IMR-90 (cell line): ENCODE measurements at regions not wholly inside any gene's neighbourhood (a gene's known extent, or its start where the extent isn't known, plus 50 kb on each side); places are given as distances from the start of the nearest gene placed in this dataset.

Experiments used
- ATAC-seq: fragments of 200-7000 bp; cut with Tn5 transposase; 2 replicates; pipeline ENCODE4 v1.9.1; 2020; ENCODE audit warnings: low read depth, mild to moderate bottlenecking, moderate library complexity
- BruUV-seq: library from RNA; stranded (reverse); fragments of 400-500 nt; replicated peaks from 2 replicates; lab custom pipeline; 2021; lab: Mats Ljungman, UMichigan
- CTCF ChIA-PET: fragments of 300-600 bp; formaldehyde crosslinking; extraction: SDS; loops from one replicate; lab custom pipeline; 2021; ENCODE audit warnings: antibody characterized with exemption; lab: Yijun Ruan, JAX
- POLR2A ChIA-PET: fragments of 300-600 bp; sonication (Branson Sonifier 250); formaldehyde crosslinking; loops from one replicate; lab custom pipeline; 2022; ENCODE audit warnings: antibody characterized with exemption; ENCODE audit not compliant: unreplicated experiment; lab: Charles Lee
- DNase-seq: peaks from one replicate; pipeline ENCODE4 v3.0.0; 2013
- H2AFZ ChIP-seq: replicated peaks from 2 replicates; pipeline ENCODE3; 2013; ENCODE audit warnings: low read length, mild to moderate bottlenecking; ENCODE audit not compliant: poor library complexity
- H2AK5ac ChIP-seq: 2 replicates; pipeline ENCODE4 v1.6.1; 2013; ENCODE audit warnings: low read depth, low read length, inconsistent platforms
- H2AK9ac ChIP-seq: replicated peaks from 2 replicates; pipeline ENCODE3; 2013; ENCODE audit warnings: mild to moderate bottlenecking, low read depth, low read length, moderate library complexity; ENCODE audit not compliant: poor library complexity
- H2BK120ac ChIP-seq: 2 replicates; pipeline ENCODE4 v1.6.1; 2013; ENCODE audit warnings: low read depth, low read length, inconsistent platforms
- H2BK15ac ChIP-seq: 3 replicates; pipeline ENCODE4 v1.6.1; 2013; ENCODE audit warnings: low read depth, low read length, inconsistent platforms
- H2BK20ac ChIP-seq: 2 replicates; pipeline ENCODE4 v1.6.1; 2013; ENCODE audit warnings: low read depth, mild to moderate bottlenecking, inconsistent platforms, low read length, moderate library complexity
- H2BK5ac ChIP-seq: 2 replicates; pipeline ENCODE4 v1.6.1; 2013; ENCODE audit warnings: mild to moderate bottlenecking, low read depth, low read length, inconsistent platforms; ENCODE audit not compliant: poor library complexity, severe bottlenecking
- H3K14ac ChIP-seq: replicated peaks from 2 replicates; pipeline ENCODE4 v1.6.1; 2013; ENCODE audit warnings: low read depth, low read length, inconsistent platforms
- H3K18ac ChIP-seq: 2 replicates; pipeline ENCODE4 v1.6.1; 2013; ENCODE audit warnings: low read depth, low read length, control low read depth
- H3K23ac ChIP-seq: 2 replicates; pipeline ENCODE4 v1.6.1; 2013; ENCODE audit warnings: low read depth, low read length, inconsistent platforms
- H3K27ac ChIP-seq: 2 replicates; pipeline ENCODE4 v1.5.1; 2013; ENCODE audit warnings: mild to moderate bottlenecking, control low read depth, low read length; ENCODE audit not compliant: insufficient read depth
- H3K27me3 ChIP-seq: 2 replicates; pipeline ENCODE4 v1.6.1; 2013; ENCODE audit warnings: low read length; ENCODE audit not compliant: control insufficient read depth, insufficient read depth
- H3K36me3 ChIP-seq: 2 replicates; pipeline ENCODE4 v1.6.1; 2013; ENCODE audit warnings: low read length, mixed read lengths; ENCODE audit not compliant: control insufficient read depth, insufficient read depth
- H3K4ac ChIP-seq: 2 replicates; pipeline ENCODE4 v1.6.1; 2013; ENCODE audit warnings: low read depth, low read length, inconsistent platforms
- H3K4me1 ChIP-seq: 2 replicates; pipeline ENCODE4 v1.6.1; 2013; ENCODE audit warnings: low read length, mixed read lengths; ENCODE audit not compliant: control insufficient read depth, insufficient read depth
- H3K4me2 ChIP-seq: 2 replicates; pipeline ENCODE4 v1.6.1; 2013; ENCODE audit warnings: low read depth, mild to moderate bottlenecking, control low read depth, low read length, moderate library complexity
- H3K4me3 ChIP-seq: 2 replicates; pipeline ENCODE4 v1.5.1; 2013; ENCODE audit warnings: low read depth, mild to moderate bottlenecking, control low read depth, low read length, moderate library complexity; ENCODE audit not compliant: insufficient read depth
- H3K56ac ChIP-seq: 2 replicates; pipeline ENCODE4 v1.6.1; 2013; ENCODE audit warnings: low read length, inconsistent platforms; ENCODE audit not compliant: insufficient read depth; ENCODE audit errors: extremely low read depth
- H3K79me1 ChIP-seq, 2 experiments: 2 replicates each; pipeline ENCODE4 v1.6.1; 2013; ENCODE audit warnings: low read length in 2 of 2, inconsistent platforms in 1 of 2, low read depth in 1 of 2
- H3K9ac ChIP-seq: 2 replicates; pipeline ENCODE4 v1.6.1; 2013; ENCODE audit warnings: low read depth, low read length, control low read depth
- H3K9me1 ChIP-seq: 2 replicates; pipeline ENCODE4 v1.6.1; 2013; ENCODE audit warnings: low read length, inconsistent platforms; ENCODE audit not compliant: insufficient read depth
- H3K9me3 ChIP-seq: 2 replicates; pipeline ENCODE4 v1.6.1; 2013; ENCODE audit warnings: low read length; ENCODE audit not compliant: control insufficient read depth, insufficient read depth
- H4K20me1 ChIP-seq: 2 replicates; pipeline ENCODE4 v1.6.1; 2013; ENCODE audit warnings: low read length, inconsistent platforms; ENCODE audit not compliant: insufficient read depth
- H4K5ac ChIP-seq: 2 replicates; pipeline ENCODE4 v1.6.1; 2013; ENCODE audit warnings: mild to moderate bottlenecking, low read depth, low read length, control low read depth
- H4K8ac ChIP-seq, 2 experiments: 2 replicates each; pipeline ENCODE4 v1.6.1; 2013; ENCODE audit warnings: low read depth in 2 of 2, low read length in 2 of 2, control low read depth in 1 of 2, inconsistent platforms in 1 of 2
- H4K91ac ChIP-seq: 2 replicates; pipeline ENCODE4 v1.6.1; 2013; ENCODE audit warnings: low read depth, low read length, inconsistent platforms; ENCODE audit not compliant: insufficient read depth
- BHLHE40 ChIP-seq: fragments of 150-350 bp; IDR thresholded peaks from 2 replicates; pipeline ENCODE4 v1.6.1; 2016; ENCODE audit warnings: mild to moderate bottlenecking, low read depth, low read length
- CEBPB ChIP-seq: IDR thresholded peaks from 2 replicates; pipeline ENCODE4 v1.6.1; 2012; ENCODE audit warnings: low read depth, low read length, improper control_type of control experiment
- CHD1 ChIP-seq: IDR thresholded peaks from 2 replicates; pipeline ENCODE4 v1.6.1; 2012; ENCODE audit warnings: low read depth, low read length, improper control_type of control experiment
- CTCF ChIP-seq: conservative IDR thresholded peaks from 2 replicates; pipeline ENCODE4 v1.5.1; 2012; ENCODE audit warnings: mild to moderate bottlenecking, low read depth, low read length, improper control_type of control experiment
- ELK1 ChIP-seq: fragments of 150-350 bp; IDR thresholded peaks from 2 replicates; pipeline ENCODE4 v1.6.1; 2016; ENCODE audit warnings: low read depth, mild to moderate bottlenecking, low read length, moderate library complexity, borderline replicate concordance
- FOS ChIP-seq: fragments of 150-350 bp; IDR thresholded peaks from 2 replicates; pipeline ENCODE4 v1.6.1; 2016; ENCODE audit warnings: low read depth, low read length
- MAFK ChIP-seq: IDR thresholded peaks from 2 replicates; pipeline ENCODE4 v1.6.1; 2012; ENCODE audit warnings: low read depth, low read length, improper control_type of control experiment
- MAZ ChIP-seq: IDR thresholded peaks from 2 replicates; pipeline ENCODE4 v1.6.1; 2012; ENCODE audit warnings: low read depth, mild to moderate bottlenecking, low read length, improper control_type of control experiment, moderate library complexity, borderline replicate concordance
- MXI1 ChIP-seq: IDR thresholded peaks from 2 replicates; pipeline ENCODE4 v1.6.1; 2012; ENCODE audit warnings: low read depth, mild to moderate bottlenecking, low read length, moderate library complexity, borderline replicate concordance
- NFE2L2 ChIP-seq: fragments of 150-350 bp; IDR thresholded peaks from 2 replicates; pipeline ENCODE4 v1.6.1; 2016; ENCODE audit warnings: low read depth, mild to moderate bottlenecking, low read length
- POLR2A ChIP-seq: IDR thresholded peaks from 2 replicates; pipeline ENCODE4 v1.6.1; 2012; ENCODE audit warnings: mild to moderate bottlenecking, low read depth, low read length
- RAD21 ChIP-seq: IDR thresholded peaks from 2 replicates; pipeline ENCODE4 v1.6.1; 2012; ENCODE audit warnings: low read length, improper control_type of control experiment
- RCOR1 ChIP-seq: IDR thresholded peaks from 2 replicates; pipeline ENCODE4 v1.6.1; 2012; ENCODE audit warnings: mild to moderate bottlenecking, low read length, improper control_type of control experiment; ENCODE audit not compliant: insufficient replicate concordance
- RFX5 ChIP-seq: IDR thresholded peaks from 2 replicates; pipeline ENCODE4 v1.8.0; 2012; ENCODE audit warnings: low read depth, mild to moderate bottlenecking, low read length, moderate library complexity
- SMC3 ChIP-seq: fragments of 150-350 bp; IDR thresholded peaks from 2 replicates; pipeline ENCODE4 v1.6.1; 2016; ENCODE audit warnings: low read depth, mild to moderate bottlenecking, antibody characterized with exemption, low read length, moderate library complexity
- USF2 ChIP-seq: fragments of 150-350 bp; IDR thresholded peaks from 2 replicates; pipeline ENCODE4 v1.6.1; 2017; ENCODE audit warnings: mild to moderate bottlenecking, antibody characterized with exemption, low read length, low read depth
- WGBS, 2 experiments: methylation state at CpG; one replicate each; pipeline versions ENCODE4 v1.1.5 to v1.1.7; 2013; ENCODE audit warnings: missing lambda C conversion rate in 2 of 2; ENCODE audit not compliant: insufficient read length in 1 of 2; ENCODE audit errors: extremely low coverage in 2 of 2; 5-methylcytosine and 5-hydroxymethylcytosine counted together
- dilution Hi-C: fragments of 300-500 bp; cut with HindIII; formaldehyde crosslinking; loops from one replicate; pipeline ENCODE4 v1.14.3; 2018; ENCODE audit warnings: low sequenced_read_pairs; ENCODE audit not compliant: unreplicated experiment
- in situ Hi-C: fragments of 300-500 bp; cut with MboI; formaldehyde crosslinking; loops from 3 replicates; pipeline ENCODE4 v1.14.3; 2019; ENCODE audit warnings: low sequenced_read_pairs, inconsistent platforms, mixed read lengths
- intact Hi-C: fragments of 100-400 bp; cut with micrococcal nuclease; formaldehyde crosslinking; loops from 2 replicates; pipeline ENCODE4 v1.10.0; 2022

- in situ Hi-C loops, result no loop called here
These were observed 308.1 kb upstream of the IRX1 start for GRCh38 chr5:3287516-3287915.

More at GRCh38 chr5:3287516-3287915, 308.1 kb upstream of the IRX1 start:
- CTCF ChIA-PET, result no interaction called here
- POLR2A ChIA-PET, result interaction anchor here (0.6 kb wide), 1 partner anchor 7 kb away, joined by 4 read pairs; no protein-coding TSS in a partner anchor
- dilution Hi-C loops (no loop called here), intact Hi-C loops (no loop called here)
- Histone ChIP-seq H3K27me3 (no peaks in the 10 kb centered on the region), H2BK20ac (no peak overlapping the region), H3K9ac (no peak overlapping the region), H4K91ac (no peak overlapping the region), H4K8ac (no peak overlapping the region), H2BK5ac (no peak overlapping the region), H3K18ac (no peak overlapping the region), H3K56ac (no peak overlapping the region), H4K5ac (no peak overlapping the region), H3K36me3 (no peaks in the 10 kb centered on the region), H3K23ac (no peak overlapping the region), H2BK15ac (no peak overlapping the region), H3K27ac (no peak overlapping the region), H3K4me3 (no peak overlapping the region), H2BK120ac (no peak overlapping the region), H3K4me1 (no peaks in the 10 kb centered on the region), H3K9me1 (no peaks in the 10 kb centered on the region), H2AFZ (no peak overlapping the region), H3K4ac (no peak overlapping the region), H2AK9ac (no peak overlapping the region), H3K4me2 (no peak overlapping the region), H4K20me1 (no peaks in the 10 kb centered on the region), H2AK5ac (no peak overlapping the region), H3K79me1 (no peaks in the 10 kb centered on the region), H3K14ac (no peak overlapping the region), H3K9me3 (peaks cover 33% of the 10 kb centered on the region)
- no peak for DNase-seq
- ATAC-seq, result no peak
- WGBS, 2 experiments, result 42% methylated on average over 2 of the region's 9 CpGs; no CpG with 5 or more reads in 1 of the 2 experiments
- TF ChIP-seq BHLHE40 (no peak), CHD1 (no peak), CTCF (no peak), POLR2A (no peak), MAZ (no peak), RFX5 (no peak), SMC3 (no peak), MXI1 (no peak), ELK1 (no peak), FOS (no peak), NFE2L2 (no peak), RCOR1 (no peak), CEBPB (no peak), MAFK (no peak), USF2 (no peak), RAD21 (no peak)
- no TSS peak for BruUV-seq
